Adrenal gland (tissue), 9 donors: ENCODE measurements at regions not wholly inside any gene's neighbourhood (a gene's known extent, or its start where the extent isn't known, plus 50 kb on each side); places are given as distances from the start of the nearest gene placed in this dataset.

ENCODE experiments used
- DNase-seq, 7 donors: peaks; one replicate each; pipeline ENCODE4 v3.0.0-alpha.2; 2019 to 2020
- H3K27ac ChIP-seq, 5 donors: fragments of 200-600 bp; sonication (generic) in 4 of 5; 1 replicate in 3 of 5; 2 replicates in 2 of 5; pipeline versions ENCODE4 v1.5.1 to v1.8.0; 2016 to 2020; ENCODE audit warnings: mild to moderate bottlenecking in 1 of 5
- H3K27me3 ChIP-seq: fragments of 200-600 bp; 2 replicates; pipeline ENCODE4 v1.8.0; 2021
- H3K36me3 ChIP-seq, 2 donors: fragments of 200-600 bp; replicated peaks in 1 of 2; 1 replicate in 1 of 2; 2 replicates in 1 of 2; pipeline versions ENCODE4 v1.5.1 to v1.8.0; 2018 to 2022
- H3K4me1 ChIP-seq, 2 donors: fragments of 200-600 bp; replicated peaks in 1 of 2; 1 replicate in 1 of 2; 2 replicates in 1 of 2; pipeline versions ENCODE4 v1.5.1 to v1.8.0; 2018 to 2021
- H3K4me3 ChIP-seq, 4 donors: fragments of 200-600 bp; sonication (generic) in 3 of 4; one replicate each; pipeline ENCODE4 v1.5.1; 2016 to 2018
- H3K9me3 ChIP-seq, 3 donors: fragments of 200-600 bp; sonication (generic) in 1 of 3; replicated peaks in 1 of 3; 1 replicate in 2 of 3; 2 replicates in 1 of 3; pipeline versions ENCODE4 v1.5.1 to v1.8.0; 2016 to 2021
- CTCF ChIP-seq, 6 experiments: fragments of 450-650 bp in 4 of 6; fragments of 200-600 bp in 2 of 6; sonication (generic) in 1 of 6; IDR thresholded peaks; 1 replicate in 5 of 6; 2 replicates in 1 of 6; pipeline versions ENCODE4 v1.5.1 to v1.8.0; 2016 to 2021; ENCODE audit warnings: antibody characterized with exemption in 6 of 6, mild to moderate bottlenecking in 2 of 6, moderate library complexity in 1 of 6
- POLR2A ChIP-seq, 2 donors: fragments of 450-650 bp; IDR thresholded peaks; one replicate each; pipeline ENCODE4 v1.6.1; 2017; ENCODE audit warnings: antibody characterized with exemption in 2 of 2, mild to moderate bottlenecking in 2 of 2, moderate library complexity in 1 of 2
- WGBS, 4 donors: extraction: QIAGEN DNeasy Blood & Tissue Kit in 2 of 4; methylation state at CpG; one replicate each; pipeline versions ENCODE4 v1.1.5 to v1.1.7; 2013 to 2017; 5-methylcytosine and 5-hydroxymethylcytosine counted together
- intact Hi-C, 2 donors: fragments of 100-400 bp; cut with DNase I; formaldehyde crosslinking; loops; one replicate each; pipeline versions ENCODE4 v1.14.1 to v1.15.0; 2022 to 2023
- donor health status: healthy with polysubstance abuse.
- donor health status: Bipolar disorder and iron deficiency.
- donor health status: DM: yes; HTN: yes; CAD: no.
- donor health status: DM: no; HTN: no; CAD: no.
- donor health status: DM: no; HTN: no; CAD: no.

DNA sequence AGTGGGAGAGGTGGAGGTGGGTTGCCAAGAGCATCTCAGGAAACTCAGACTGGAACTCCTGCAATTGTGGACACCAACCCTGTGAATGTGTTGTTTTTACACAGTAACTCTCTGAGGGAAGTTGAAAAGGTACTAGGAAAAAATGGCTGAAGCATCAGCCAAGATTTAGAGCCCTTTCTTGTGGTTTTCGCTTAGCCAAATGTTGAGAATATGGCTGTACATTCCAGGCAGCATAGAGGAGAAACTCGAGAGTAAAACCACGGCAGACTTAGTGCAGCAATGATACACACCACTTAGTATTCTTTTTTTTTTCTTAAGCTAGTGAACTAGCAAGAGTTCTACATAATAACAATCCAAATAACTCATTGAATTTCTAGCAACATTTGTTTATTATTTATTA lies 309.7 kb upstream of the MTNR1B start:
- intact Hi-C loops: no loop called here
- DNase-seq: no peak
- Histone ChIP-seq H3K9me3 (no peaks in the 10 kb centered on the region), H3K4me3 (no peak overlapping the region), H3K27ac (no peak overlapping the region), H3K36me3 (no peaks in the 10 kb centered on the region), H3K4me1 (no peaks in the 10 kb centered on the region), H3K27me3 (no peaks in the 10 kb centered on the region)
- WGBS, 4 donors: 63 to 82% (median 74%) methylated on average over 3 of the region's 3 CpGs
- no peak for TF ChIP-seq POLR2A (IDR thresholded peaks at IDR 0.05)
- no peak for TF ChIP-seq CTCF (IDR thresholded peaks at IDR 0.05)

DNA sequence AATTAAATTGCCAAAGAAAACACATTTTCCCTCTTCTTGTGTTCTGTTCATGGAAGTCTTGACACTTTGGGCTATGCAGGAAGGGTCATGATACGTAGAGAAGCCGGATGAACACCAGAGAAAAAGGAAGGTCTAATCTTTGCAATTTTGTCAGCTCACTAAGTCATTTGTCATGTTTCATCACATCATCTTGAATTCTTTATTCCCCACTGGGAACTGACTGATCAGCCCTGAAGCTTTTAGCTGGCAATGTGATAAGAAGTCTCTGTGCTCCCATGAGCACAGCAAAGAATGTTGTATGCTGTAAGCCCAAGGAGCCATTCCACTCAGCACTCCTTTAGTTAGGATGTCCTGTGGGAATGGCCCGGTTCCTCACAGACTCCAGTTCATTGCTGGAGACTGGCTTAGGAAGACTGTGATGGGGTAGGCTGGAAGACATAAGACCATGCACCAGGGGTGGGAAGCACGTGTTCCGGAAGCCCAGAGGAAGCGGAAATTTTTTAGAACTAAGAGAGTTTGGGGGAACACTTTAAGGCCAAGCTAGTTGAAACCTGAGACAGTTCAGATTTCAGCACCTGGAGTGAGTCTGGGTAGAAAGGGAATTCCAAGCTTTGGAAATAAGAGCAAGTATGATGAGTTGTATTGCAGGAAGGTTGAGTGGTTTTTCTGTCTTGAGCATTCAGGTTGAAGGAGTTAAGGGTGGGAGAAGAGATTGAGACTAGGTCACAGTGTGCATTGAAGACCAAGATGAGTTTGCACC lies 306.7 kb upstream of the MTNR1B start:
- intact Hi-C loops: no loop called here
- 67 to 73% (median 70%) methylated on average over 6 of the region's 6 CpGs for WGBS, 4 donors
- Histone ChIP-seq H3K4me3 (no peak overlapping the region), H3K4me1 (no peaks in the 10 kb centered on the region), H3K27me3 (no peaks in the 10 kb centered on the region), H3K36me3 (no peaks in the 10 kb centered on the region), H3K9me3 (no peaks in the 10 kb centered on the region), H3K27ac (no peak overlapping the region)
- no peak for DNase-seq
- TF ChIP-seq CTCF (IDR thresholded peaks at IDR 0.05): no peak
- TF ChIP-seq POLR2A (IDR thresholded peaks at IDR 0.05): no peak

- TF ChIP-seq CTCF (IDR thresholded peaks at IDR 0.05) (no peak), POLR2A (IDR thresholded peaks at IDR 0.05) (no peak)
- Histone ChIP-seq H3K27me3 (no peaks in the 10 kb centered on the region), H3K9me3 (no peaks in the 10 kb centered on the region), H3K36me3 (no peaks in the 10 kb centered on the region), H3K27ac (no peak overlapping the region), H3K4me3 (no peak overlapping the region), H3K4me1 (no peaks in the 10 kb centered on the region)
- WGBS, 4 donors: 76 to 81% (median 79%) methylated on average over 2 of the region's 2 CpGs
- no peak for DNase-seq
- intact Hi-C loops: no loop called here
These were observed 305.9 kb upstream of the MTNR1B start for GRCh38 chr11:92663539-92663938.

GRCh38 chr11:92667486-92668152 lies 301.8 kb upstream of the MTNR1B start:
- 69 to 83% (median 73%) methylated on average over 3 to 5 of the region's 5 CpGs for WGBS, 4 donors
- TF ChIP-seq CTCF (IDR thresholded peaks at IDR 0.05) (no peak), POLR2A (IDR thresholded peaks at IDR 0.05) (no peak)
- H3K4me1 ChIP-seq: no peaks in the 10 kb centered on the region
- intact Hi-C loops: no loop called here
- DNase-seq: no peak
- H3K27me3 ChIP-seq: no peaks in the 10 kb centered on the region
- no peaks in the 10 kb centered on the region for H3K9me3 ChIP-seq
- no peaks in the 10 kb centered on the region for H3K36me3 ChIP-seq
- H3K4me3 ChIP-seq: no peak overlapping the region
- H3K27ac ChIP-seq: no peak overlapping the region
